GM21576 (cell line): ENCODE measurements at regions not wholly inside any gene's neighbourhood (a gene's known extent, or its start where the extent isn't known, plus 50 kb on each side); places are given as distances from the start of the nearest gene placed in this dataset.
A peak's percentile ranks its signal among the peaks of the same experiment; 100 is the strongest.
"Not testable (repeated sequence)": the region's sequence is repeated elsewhere in the genome, so short reads cannot be mapped to it uniquely, and the experiment has no call there.

Experiments
- ATAC-seq: cut with Tn5 transposase; IDR thresholded peaks from one replicate; pipeline ENCODE4 v1.9.1; 2021; ENCODE audit warnings: mild to moderate bottlenecking, moderate library complexity; ENCODE audit not compliant: unreplicated experiment

GRCh38 chr12:104906695-104907094, 51.4 kb downstream of the SLC41A2 start:
- no peak for ATAC-seq

DNA sequence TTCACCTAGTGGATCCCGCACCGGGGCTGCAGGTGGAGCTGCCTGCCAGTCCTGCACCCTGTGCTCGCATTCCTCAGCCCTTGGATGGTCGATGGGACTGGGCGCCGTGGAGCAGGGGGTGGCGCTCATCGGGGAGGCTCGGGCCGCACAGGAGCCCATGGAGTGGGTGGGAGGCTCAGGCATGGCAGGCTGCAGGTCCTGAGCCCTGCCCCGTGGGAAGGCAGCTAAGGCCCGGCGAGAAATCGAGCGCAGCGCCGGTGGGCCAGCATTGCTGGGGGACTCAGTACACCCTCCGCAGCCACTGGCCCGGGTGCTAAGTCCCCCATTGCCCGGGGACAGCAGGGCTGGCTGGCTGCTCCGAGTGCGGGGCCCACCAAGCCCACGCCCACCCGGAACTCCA, 52.6 kb downstream of the SLC41A2 start:
- ATAC-seq: not testable (repeated sequence)

GRCh38 chr12:104903648-104904423, 54.3 kb downstream of the SLC41A2 start:
- ATAC-seq: no peak

- no peak for ATAC-seq
Observed at GRCh38 chr12:104902125-104902524, 56.0 kb downstream of the SLC41A2 start.

GRCh38 chr12:104896710-104897109, 61.4 kb downstream of the SLC41A2 start:
- no peak for ATAC-seq

- ATAC-seq: no peak
Observed at GRCh38 chr12:104896146-104896545, 61.9 kb downstream of the SLC41A2 start.

- ATAC-seq: no peak
Observed at GRCh38 chr12:104895415-104895814, 62.7 kb downstream of the SLC41A2 start.

DNA sequence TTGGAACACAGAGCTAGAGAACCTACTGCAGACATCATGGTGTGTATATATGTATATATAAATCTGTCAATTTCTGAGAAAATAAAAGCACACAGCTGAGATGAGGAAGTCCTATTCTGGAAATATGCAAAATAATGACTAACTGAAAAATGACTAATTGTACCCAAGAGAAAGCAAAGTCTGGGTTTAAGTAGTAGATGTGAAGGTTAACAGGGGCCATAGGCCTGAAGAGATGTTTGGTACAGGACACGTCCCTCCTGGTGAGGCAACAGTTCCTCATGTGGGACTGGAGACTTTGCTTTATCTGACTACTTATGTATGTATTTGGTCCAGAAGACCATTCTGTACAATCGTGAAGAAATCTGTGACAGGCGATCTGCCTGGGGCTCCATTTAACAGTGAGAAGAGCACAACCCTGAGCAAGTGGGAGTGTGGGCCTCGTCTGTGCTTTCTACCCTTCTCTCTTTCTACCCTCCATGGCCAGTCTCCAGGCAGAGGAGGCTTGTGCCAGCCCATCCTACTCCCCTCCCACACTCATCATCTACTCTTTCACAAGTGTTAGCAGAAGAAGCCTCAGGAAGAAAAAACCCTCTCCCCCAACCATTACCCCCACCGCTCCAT, 67.5 kb downstream of the SLC41A2 start:
- no peak for ATAC-seq

DNA sequence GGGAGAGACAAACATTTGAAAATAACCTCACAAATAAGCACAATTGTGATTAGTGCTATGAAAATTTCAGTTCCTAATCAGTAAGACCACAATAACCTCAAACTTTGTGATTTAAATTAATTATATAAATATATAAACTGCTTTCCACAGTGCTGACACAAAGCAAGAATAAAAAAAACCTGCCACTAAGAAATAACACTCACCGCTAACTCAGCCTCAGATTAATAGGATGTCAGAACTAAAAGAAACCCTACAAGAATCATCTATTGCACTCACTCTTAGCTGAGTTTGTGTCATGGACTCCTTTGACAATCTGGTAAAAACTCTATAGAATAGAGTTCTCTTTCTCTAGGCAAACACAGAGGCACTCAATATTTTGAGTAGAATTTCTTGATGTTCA, 68.4 kb downstream of the SLC41A2 start:
- ATAC-seq: no peak

- no peak for ATAC-seq
Observed at GRCh38 chr12:104888892-104889291, 69.2 kb downstream of the SLC41A2 start.

DNA sequence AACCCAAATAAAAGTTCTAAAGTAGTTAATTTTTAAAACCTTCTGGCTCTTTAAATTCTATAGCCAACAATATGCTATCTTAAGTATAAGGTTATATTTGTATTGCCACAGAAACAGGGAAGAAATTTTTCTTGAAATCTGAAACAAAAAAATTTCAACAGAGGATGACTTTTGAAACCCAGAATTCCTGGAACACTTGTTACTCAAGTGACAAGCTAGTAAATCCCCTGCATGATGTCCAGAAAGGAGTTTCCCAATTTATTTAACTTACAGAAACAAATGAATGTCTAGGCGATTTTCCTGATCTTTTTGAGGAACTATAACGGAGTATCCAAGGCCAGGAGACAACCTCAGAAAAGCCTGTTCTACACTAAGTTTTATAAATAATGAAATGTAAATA, 69.6 kb downstream of the SLC41A2 start:
- no peak for ATAC-seq

DNA sequence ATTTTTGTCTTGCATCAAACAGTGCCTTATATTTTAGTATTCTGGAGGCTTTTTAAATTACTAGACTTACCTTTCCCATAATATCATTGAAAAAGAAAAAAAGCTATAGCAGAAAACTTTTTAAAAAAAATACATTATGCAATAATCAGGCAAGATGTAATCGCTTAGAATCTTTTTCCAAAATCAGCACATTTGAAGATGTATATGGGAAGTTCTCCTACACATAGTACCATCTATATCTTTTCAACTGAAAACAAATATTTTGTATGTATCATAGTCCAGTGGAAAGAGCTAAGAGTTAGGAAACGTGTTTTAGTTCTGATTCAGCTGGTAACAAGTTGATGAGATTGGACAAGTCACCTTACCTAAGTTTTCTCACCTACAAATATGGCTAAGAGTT, 70.6 kb downstream of the SLC41A2 start:
- ATAC-seq: no peak

DNA sequence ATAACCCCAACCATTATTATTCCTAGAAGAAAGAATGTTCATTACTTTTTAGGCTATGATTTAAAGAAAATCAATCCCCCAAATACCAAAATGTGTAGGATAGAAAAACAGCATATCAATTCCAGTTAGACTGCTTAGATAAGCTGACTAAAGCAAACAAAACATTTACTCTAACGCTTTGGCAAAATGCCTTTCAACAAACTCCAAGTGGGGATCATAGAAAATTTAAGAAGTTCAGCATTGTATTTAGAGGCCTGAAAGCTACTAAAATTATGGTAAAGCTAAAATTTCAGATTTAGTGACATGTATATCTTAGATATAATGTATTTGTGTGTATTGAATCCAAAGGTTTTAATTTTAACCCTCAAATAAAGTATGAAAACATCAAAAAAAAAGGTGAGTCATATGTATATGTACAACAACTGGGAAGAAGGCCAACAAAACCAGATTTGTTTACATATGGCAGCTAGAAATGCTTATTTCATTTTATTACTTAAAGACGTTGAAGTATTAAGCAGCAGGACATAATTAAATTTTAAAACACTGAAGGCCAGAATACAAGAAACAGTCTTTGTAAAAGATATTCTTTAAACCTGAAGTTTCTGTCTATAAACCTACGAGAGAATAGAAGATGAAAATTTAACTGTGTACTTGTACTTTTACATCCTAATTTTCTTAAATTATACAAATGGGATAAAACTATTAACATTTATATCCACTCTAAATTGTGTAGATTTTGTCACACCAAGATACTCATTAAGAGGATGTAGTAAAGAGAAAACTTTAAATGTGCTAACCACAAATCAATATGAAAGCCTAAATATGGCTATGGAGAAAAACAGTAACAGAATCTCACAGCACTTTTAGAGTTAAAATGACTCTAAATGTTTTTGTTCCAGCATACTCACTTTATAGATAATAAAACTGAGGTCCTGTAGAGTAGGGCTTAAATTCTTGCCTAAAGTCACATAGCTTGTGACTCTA, 71.4 kb downstream of the SLC41A2 start:
- no peak for ATAC-seq

DNA sequence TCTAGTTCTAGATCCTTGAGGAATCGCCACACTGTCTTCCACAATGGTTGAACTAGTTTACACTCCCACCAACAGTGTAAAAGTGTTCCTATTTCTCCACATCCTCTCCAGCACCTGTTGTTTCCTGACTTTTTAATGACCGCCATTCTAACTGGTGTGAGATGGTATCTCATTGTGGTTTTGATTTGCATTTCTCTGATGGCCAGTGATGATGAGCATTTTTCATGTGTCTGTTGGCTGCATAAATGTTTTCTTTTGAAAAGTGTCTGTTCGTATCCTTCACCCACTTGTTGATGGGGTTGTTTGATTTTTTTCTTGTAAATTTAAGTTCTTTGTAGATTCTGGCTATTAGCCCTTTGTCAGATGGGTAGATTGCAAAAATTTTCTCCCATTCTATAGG, 79.2 kb downstream of the SLC41A2 start:
- not testable (repeated sequence) for ATAC-seq

DNA sequence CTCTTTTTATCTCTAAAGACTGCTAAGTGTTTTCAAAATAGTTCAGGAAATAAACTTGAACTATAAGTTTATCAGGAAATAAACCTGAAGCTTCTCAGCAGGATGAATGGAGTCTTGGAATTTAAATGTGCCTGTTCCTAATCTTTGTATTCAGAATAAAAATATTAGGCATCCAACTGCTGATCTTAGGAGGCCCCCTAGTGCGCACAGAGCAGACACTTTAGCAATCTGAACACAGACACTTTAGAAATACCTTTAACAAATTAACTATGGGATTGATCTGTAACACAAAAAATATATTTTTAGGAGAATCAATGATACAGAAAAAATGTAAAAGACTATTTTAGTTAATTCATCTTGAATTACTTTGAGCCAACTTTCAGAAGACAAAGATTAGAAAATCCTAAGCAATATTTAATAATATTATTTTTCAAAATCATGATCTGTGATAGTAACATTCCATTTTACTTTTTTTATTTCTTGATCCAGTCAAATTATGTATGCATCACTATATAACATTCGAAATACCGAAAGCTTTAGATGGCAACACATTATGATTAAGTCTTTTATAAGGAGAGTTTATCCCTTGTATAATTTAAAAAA, 80.9 kb downstream of the SLC41A2 start:
- no peak for ATAC-seq

DNA sequence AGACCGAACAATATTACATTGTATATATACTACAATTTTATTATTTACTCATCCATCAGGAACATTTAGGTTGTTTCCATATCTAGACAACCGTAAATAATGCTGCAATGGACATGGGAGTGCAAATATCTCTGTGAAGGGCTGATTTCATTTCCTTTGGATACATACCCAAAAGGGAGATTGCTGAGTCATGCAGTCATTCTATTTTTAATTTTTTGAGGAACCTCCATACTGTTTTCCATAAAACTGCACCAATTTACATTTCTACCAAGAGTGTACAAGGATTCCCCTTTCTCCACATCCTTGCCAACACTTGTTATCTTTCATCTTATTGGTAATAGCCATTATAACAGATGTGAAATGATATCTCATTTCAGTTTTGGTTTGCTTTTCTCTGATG, 84.7 kb downstream of the SLC41A2 start:
- ATAC-seq: no peak

GRCh38 chr12:104870797-104871196, 87.3 kb downstream of the SLC41A2 start:
- peak; percentile 72 for ATAC-seq

DNA sequence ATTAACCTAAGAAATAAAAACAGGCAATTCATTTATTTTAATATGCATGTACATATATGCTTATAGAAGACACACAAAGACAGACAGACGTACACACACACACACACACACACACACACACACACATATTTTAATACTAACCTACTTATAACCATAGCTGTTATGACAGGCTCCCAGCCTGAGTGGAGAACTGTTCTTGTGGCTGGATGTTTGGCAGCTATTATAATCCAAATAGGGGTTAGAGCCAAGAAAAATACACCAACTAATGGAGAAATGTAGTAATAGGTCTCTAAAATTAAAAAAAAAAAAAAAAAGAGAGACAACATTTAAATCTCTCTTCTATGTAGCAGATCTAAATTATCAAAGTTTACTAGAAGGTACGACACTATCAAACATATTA, 91.8 kb downstream of the SLC41A2 start:
- no peak for ATAC-seq

GRCh38 chr12:104865080-104865479, 93.0 kb downstream of the SLC41A2 start:
- ATAC-seq: peak; percentile 69

- no peak for ATAC-seq
Observed at GRCh38 chr12:104864668-104865067, 93.4 kb downstream of the SLC41A2 start.
